HUES48 (cell line): ENCODE measurements at regions not wholly inside any gene's neighbourhood (a gene's known extent, or its start where the extent isn't known, plus 50 kb on each side); places are given as distances from the start of the nearest gene placed in this dataset.

Experiments used
- H3K27ac ChIP-seq: one replicate; pipeline ENCODE4 v1.7.0; 2013; ENCODE audit warnings: low read depth, low read length, inconsistent platforms
- H3K27me3 ChIP-seq: 2 replicates; pipeline ENCODE4 v1.6.1; 2013; ENCODE audit warnings: mild to moderate bottlenecking, low read length; ENCODE audit not compliant: control insufficient read depth, insufficient read depth
- H3K36me3 ChIP-seq: 2 replicates; pipeline ENCODE4 v1.6.1; 2013; ENCODE audit warnings: low read length; ENCODE audit not compliant: control insufficient read depth, insufficient read depth
- H3K4me1 ChIP-seq: 2 replicates; pipeline ENCODE4 v1.6.1; 2013; ENCODE audit warnings: mild to moderate bottlenecking, low read length; ENCODE audit not compliant: control insufficient read depth, insufficient read depth
- H3K4me3 ChIP-seq: 2 replicates; pipeline ENCODE4 v1.5.1; 2013; ENCODE audit warnings: mild to moderate bottlenecking, low read depth, low read length
- H3K9ac ChIP-seq: 2 replicates; pipeline ENCODE4 v1.6.1; 2013; ENCODE audit warnings: mild to moderate bottlenecking, low read depth, low read length, moderate library complexity
- H3K9me3 ChIP-seq: 2 replicates; pipeline ENCODE4 v1.6.1; 2013; ENCODE audit warnings: low read length; ENCODE audit not compliant: control insufficient read depth, insufficient read depth

- no peak overlapping the region for H3K4me3 ChIP-seq
- no peaks in the 10 kb centered on the region for H3K9me3 ChIP-seq
- H3K36me3 ChIP-seq, result no peaks in the 10 kb centered on the region
- H3K4me1 ChIP-seq, result peaks cover 14% of the 10 kb centered on the region
- H3K9ac ChIP-seq, result no peak overlapping the region
- no peaks in the 10 kb centered on the region for H3K27me3 ChIP-seq
- no peak overlapping the region for H3K27ac ChIP-seq
These were observed 395.7 kb downstream of the TMEM161B start for GRCh38 chr5:87872986-87873385.

DNA sequence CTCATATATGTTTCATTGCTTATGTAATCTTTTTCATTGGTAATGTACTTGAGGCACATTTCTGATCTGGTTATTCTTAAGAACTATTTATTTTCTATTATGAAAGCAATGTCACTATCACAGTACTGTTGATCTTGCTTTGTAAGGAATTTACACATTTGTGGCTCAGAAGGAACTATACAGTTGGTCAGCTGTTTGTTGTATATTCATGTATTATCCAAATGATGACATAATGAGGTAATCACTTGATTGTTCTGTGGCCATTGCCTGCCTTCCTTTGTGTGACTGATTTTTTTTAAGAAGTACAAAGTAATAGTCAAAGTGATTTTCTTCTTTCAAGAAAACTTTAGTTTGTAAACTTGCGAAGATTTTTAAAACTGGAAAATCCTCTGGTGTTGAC, 399.9 kb downstream of the TMEM161B start:
- Histone ChIP-seq H3K9ac (no peak overlapping the region), H3K27ac (no peak overlapping the region), H3K4me3 (no peak overlapping the region), H3K27me3 (no peaks in the 10 kb centered on the region), H3K9me3 (no peaks in the 10 kb centered on the region), H3K36me3 (no peaks in the 10 kb centered on the region), H3K4me1 (peaks cover 14% of the 10 kb centered on the region)

- Histone ChIP-seq H3K9me3 (no peaks in the 10 kb centered on the region), H3K27ac (no peak overlapping the region), H3K4me1 (peaks cover under 1% of the 10 kb centered on the region; the same call in 1 of the 2 replicates), H3K9ac (no peak overlapping the region), H3K4me3 (no peak overlapping the region), H3K36me3 (no peaks in the 10 kb centered on the region), H3K27me3 (no peaks in the 10 kb centered on the region)
These were observed 401.4 kb downstream of the TMEM161B start for GRCh38 chr5:87867281-87867680.

DNA sequence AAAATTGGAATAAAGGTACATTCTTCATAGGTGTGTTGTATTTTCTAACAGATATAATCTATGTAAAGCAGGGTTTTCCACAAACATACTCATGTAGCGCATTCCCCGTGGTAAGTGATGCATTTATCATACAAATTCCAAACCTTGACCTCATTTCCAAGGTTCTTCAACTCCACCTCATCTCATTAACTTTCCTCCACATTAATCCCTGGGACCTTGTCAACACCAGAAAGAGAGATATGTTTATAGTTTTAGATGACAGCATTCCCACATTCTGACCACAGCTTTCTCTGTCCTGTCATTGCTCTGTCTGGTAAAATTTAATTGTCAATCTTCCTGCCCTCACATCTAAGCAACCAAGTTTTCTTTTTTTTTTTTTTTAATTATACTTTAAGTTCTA, 415.1 kb downstream of the TMEM161B start:
- Histone ChIP-seq H3K36me3 (no peaks in the 10 kb centered on the region), H3K27me3 (no peaks in the 10 kb centered on the region), H3K27ac (no peak overlapping the region), H3K4me3 (no peak overlapping the region), H3K9me3 (no peaks in the 10 kb centered on the region), H3K9ac (no peak overlapping the region), H3K4me1 (peaks cover 9% of the 10 kb centered on the region)

DNA sequence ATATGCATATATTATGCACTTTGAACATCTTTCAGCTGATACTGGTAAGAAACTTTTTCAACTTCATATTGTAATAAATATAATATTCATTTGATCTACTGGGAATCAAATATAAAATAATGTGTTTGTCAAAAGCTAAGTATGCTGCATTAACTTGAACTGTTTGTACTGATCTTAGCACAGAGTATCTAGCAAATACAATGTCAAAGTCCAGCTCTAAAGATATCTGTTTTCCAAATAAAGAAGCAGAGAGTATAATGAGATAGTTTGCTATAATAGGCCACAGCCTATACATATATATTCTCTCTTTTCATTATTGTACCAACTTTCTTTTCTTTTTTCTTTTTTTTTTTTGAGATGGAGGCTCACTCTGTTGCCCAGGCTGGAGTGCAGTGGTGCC, 417.0 kb downstream of the TMEM161B start:
- Histone ChIP-seq H3K4me1 (peaks cover 9% of the 10 kb centered on the region), H3K27ac (no peak overlapping the region), H3K27me3 (no peaks in the 10 kb centered on the region), H3K4me3 (no peak overlapping the region), H3K36me3 (no peaks in the 10 kb centered on the region), H3K9ac (no peak overlapping the region), H3K9me3 (no peaks in the 10 kb centered on the region)

- Histone ChIP-seq H3K4me1 (peaks cover 9% of the 10 kb centered on the region), H3K27me3 (no peaks in the 10 kb centered on the region), H3K4me3 (no peak overlapping the region), H3K27ac (no peak overlapping the region), H3K9me3 (no peaks in the 10 kb centered on the region), H3K9ac (no peak overlapping the region), H3K36me3 (no peaks in the 10 kb centered on the region)
These were observed 417.8 kb downstream of the TMEM161B start for GRCh38 chr5:87850843-87851242.

DNA sequence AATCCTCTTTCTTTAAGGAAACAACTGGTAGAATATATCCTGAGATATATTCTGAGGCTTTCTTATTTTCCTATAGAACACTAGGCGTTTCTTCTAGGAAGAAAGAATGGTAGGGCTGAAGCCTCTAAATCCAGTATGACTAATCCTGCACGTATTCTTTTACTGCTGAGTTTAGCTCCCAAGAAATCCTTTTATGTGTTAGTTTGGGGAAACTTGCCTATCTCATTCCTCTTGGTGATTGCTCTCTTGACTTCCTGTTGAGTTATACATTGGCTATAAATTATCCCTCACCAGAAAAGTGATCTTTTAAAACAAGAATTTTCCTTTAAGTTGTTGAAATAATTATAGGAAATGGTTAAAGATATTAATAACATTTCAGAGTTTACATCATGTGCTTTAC, 422.9 kb downstream of the TMEM161B start:
- Histone ChIP-seq H3K9ac (no peak overlapping the region), H3K4me1 (peaks cover 9% of the 10 kb centered on the region), H3K9me3 (no peaks in the 10 kb centered on the region), H3K27me3 (no peaks in the 10 kb centered on the region), H3K4me3 (no peak overlapping the region), H3K27ac (no peak overlapping the region), H3K36me3 (no peaks in the 10 kb centered on the region)

GRCh38 chr5:87844866-87845265, 423.8 kb downstream of the TMEM161B start:
- Histone ChIP-seq H3K9me3 (peaks cover 4% of the 10 kb centered on the region; the same call in 1 of the 2 replicates), H3K27me3 (no peaks in the 10 kb centered on the region), H3K27ac (no peak overlapping the region), H3K4me1 (peaks cover 2% of the 10 kb centered on the region; the same call in 1 of the 2 replicates), H3K36me3 (no peaks in the 10 kb centered on the region), H3K9ac (no peak overlapping the region), H3K4me3 (no peak overlapping the region)

DNA sequence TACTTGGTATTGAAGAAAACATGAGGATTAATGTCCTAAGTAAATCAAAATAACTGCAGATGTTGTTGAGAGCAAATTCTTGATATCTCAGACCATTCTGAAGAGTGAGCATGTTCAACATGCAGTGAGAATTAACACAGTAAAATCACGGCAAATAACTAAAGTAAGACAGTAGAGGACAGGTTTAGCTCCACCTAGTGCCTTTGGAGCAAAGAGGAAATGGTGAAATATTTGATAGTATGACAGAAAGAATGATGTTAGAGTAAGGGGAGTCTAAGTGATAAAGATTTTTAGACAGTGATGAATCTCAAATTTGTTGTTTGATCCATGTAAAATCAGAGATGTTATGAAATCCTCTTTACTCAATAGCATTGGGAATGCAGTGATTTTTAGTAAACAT, 424.2 kb downstream of the TMEM161B start:
- no peaks in the 10 kb centered on the region for H3K4me1 ChIP-seq
- no peak overlapping the region for H3K4me3 ChIP-seq
- peaks cover 4% of the 10 kb centered on the region; the same call in 1 of the 2 replicates for H3K9me3 ChIP-seq
- no peaks in the 10 kb centered on the region for H3K27me3 ChIP-seq
- no peak overlapping the region for H3K27ac ChIP-seq
- no peaks in the 10 kb centered on the region for H3K36me3 ChIP-seq
- no peak overlapping the region for H3K9ac ChIP-seq

DNA sequence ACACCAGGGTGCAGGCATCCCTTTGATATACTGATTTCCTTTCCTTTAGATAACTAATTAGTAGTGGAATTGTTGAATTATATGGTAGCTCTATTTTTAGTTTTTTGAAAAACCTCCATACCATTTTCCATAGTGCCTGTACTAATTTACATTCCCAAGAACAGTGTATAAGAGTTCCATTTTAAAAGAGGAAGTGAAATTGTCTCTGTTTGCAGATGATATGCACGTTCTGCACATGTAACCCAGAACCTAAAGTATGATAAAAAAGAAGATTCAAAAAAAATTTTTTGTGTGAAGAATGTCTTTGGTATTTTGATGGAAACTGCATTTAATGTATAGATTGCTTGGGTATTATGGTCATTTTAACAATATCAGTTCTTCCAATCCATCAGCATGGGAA, 424.0 kb upstream of the CCNH start:
- H3K9ac ChIP-seq, result no peak overlapping the region
- H3K27me3 ChIP-seq, result no peaks in the 10 kb centered on the region
- peaks cover 16% of the 10 kb centered on the region; the same call in 1 of the 2 replicates for H3K9me3 ChIP-seq
- no peaks in the 10 kb centered on the region for H3K36me3 ChIP-seq
- H3K4me1 ChIP-seq, result no peaks in the 10 kb centered on the region
- H3K27ac ChIP-seq, result no peak overlapping the region
- H3K4me3 ChIP-seq, result no peak overlapping the region

- H3K9ac ChIP-seq, result no peak overlapping the region
These were observed 418.8 kb upstream of the CCNH start for GRCh38 chr5:87831499-87831898.

GRCh38 chr5:87829217-87829551, 416.5 kb upstream of the CCNH start:
- Histone ChIP-seq H3K36me3 (no peaks in the 10 kb centered on the region), H3K9me3 (peaks cover 17% of the 10 kb centered on the region; the same call in 1 of the 2 replicates), H3K27me3 (no peaks in the 10 kb centered on the region), H3K9ac (no peak overlapping the region), H3K4me3 (no peak overlapping the region), H3K4me1 (no peaks in the 10 kb centered on the region), H3K27ac (no peak overlapping the region)

More at GRCh38 chr5:87831499-87831898, 418.8 kb upstream of the CCNH start:
- Histone ChIP-seq H3K27ac (no peak overlapping the region), H3K9me3 (peaks cover 17% of the 10 kb centered on the region; the same call in 1 of the 2 replicates), H3K4me1 (no peaks in the 10 kb centered on the region), H3K36me3 (no peaks in the 10 kb centered on the region), H3K27me3 (no peaks in the 10 kb centered on the region), H3K4me3 (no peak overlapping the region)
